Sigmoid colon (tissue), 4 donors: ENCODE measurements at regions not wholly inside any gene's neighbourhood (a gene's known extent, or its start where the extent isn't known, plus 50 kb on each side); places are given as distances from the start of the nearest gene placed in this dataset.

ENCODE experiments used
- EP300 ChIP-seq, 4 donors: sonication (generic); formaldehyde crosslinking; IDR thresholded peaks; one replicate each; pipeline ENCODE4 v1.6.1; 2017; ENCODE audit warnings: antibody characterized with exemption in 4 of 4
- TF ChIP-seq, protein P1 (sequence below), 4 experiments: fragments of 450-650 bp in 3 of 4; fragments of 200-600 bp in 1 of 4; IDR thresholded peaks; one replicate each; pipeline ENCODE4 v1.5.1; 2016 to 2019; ENCODE audit warnings: antibody characterized with exemption in 4 of 4, mild to moderate bottlenecking in 3 of 4, moderate library complexity in 2 of 4

DNA sequence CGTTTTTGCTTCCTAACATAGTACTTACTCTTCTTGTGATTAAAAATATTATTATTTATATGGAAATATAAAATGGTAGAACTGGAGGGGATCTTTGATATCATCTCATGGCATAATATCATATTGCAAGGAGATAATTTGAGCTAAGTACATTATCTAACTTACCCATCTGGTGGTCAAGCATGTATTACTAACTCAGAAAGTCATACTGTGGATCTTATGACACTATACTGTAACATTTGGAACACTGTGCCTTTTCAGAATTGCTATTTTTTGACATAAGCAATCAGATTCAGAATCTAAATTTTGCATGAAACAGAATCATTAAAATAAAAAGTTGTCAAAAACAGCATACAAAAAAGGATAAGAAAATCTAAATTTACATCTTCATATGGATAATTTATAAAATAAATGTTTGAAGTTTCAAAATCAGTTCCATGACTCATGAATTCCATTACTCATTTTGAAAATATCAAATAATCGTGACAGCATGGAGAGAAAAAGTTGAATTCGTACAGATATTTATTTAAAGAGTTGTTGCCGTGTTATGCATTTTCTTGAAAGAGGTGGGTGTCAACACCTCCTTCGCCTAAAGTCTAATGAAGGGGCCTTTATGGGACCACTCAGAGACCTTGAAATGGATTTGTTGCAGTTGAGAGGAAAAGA, 928.1 kb downstream of the PDHA2 start:
- no peak for TF ChIP-seq EP300 (IDR thresholded peaks at IDR 0.05)
- TF ChIP-seq, protein P1, sequence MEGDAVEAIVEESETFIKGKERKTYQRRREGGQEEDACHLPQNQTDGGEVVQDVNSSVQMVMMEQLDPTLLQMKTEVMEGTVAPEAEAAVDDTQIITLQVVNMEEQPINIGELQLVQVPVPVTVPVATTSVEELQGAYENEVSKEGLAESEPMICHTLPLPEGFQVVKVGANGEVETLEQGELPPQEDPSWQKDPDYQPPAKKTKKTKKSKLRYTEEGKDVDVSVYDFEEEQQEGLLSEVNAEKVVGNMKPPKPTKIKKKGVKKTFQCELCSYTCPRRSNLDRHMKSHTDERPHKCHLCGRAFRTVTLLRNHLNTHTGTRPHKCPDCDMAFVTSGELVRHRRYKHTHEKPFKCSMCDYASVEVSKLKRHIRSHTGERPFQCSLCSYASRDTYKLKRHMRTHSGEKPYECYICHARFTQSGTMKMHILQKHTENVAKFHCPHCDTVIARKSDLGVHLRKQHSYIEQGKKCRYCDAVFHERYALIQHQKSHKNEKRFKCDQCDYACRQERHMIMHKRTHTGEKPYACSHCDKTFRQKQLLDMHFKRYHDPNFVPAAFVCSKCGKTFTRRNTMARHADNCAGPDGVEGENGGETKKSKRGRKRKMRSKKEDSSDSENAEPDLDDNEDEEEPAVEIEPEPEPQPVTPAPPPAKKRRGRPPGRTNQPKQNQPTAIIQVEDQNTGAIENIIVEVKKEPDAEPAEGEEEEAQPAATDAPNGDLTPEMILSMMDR (IDR thresholded peaks at IDR 0.05) = no peak
